Psoas muscle (tissue), 7 donors: ENCODE measurements at regions not wholly inside any gene's neighbourhood (a gene's known extent, or its start where the extent isn't known, plus 50 kb on each side); places are given as distances from the start of the nearest gene placed in this dataset.

Experiments
- ATAC-seq, 4 donors: fragments of 200-7000 bp; cut with Tn5 transposase; one replicate each; pipeline ENCODE4 v1.9.1; 2020; ENCODE audit warnings: moderate library complexity in 3 of 4, mild to moderate bottlenecking in 2 of 4
- DNase-seq, 2 donors: peaks; one replicate each; pipeline ENCODE4 v3.0.0-alpha.2; 2020
- H3K27ac ChIP-seq: fragments of 200-600 bp; one replicate; pipeline ENCODE4 v1.8.0; 2022
- H3K27me3 ChIP-seq, 3 donors: fragments of 200-600 bp in 1 of 3; one replicate each; pipeline versions ENCODE4 v1.6.1 to v1.8.0; 2013 to 2022; ENCODE audit warnings: low read length in 2 of 3, mild to moderate bottlenecking in 2 of 3, moderate library complexity in 1 of 3; ENCODE audit not compliant: insufficient read depth in 3 of 3
- H3K36me3 ChIP-seq, 2 donors: fragments of 200-600 bp in 1 of 2; one replicate each; pipeline versions ENCODE4 v1.6.1 to v1.8.0; 2013 to 2022; ENCODE audit warnings: low read depth in 1 of 2, mild to moderate bottlenecking in 1 of 2, moderate library complexity in 1 of 2; ENCODE audit not compliant: insufficient read depth in 1 of 2
- H3K4me1 ChIP-seq: fragments of 200-600 bp; one replicate; pipeline ENCODE4 v1.8.0; 2022
- H3K4me3 ChIP-seq: fragments of 200-600 bp; one replicate; pipeline ENCODE4 v1.8.0; 2022; ENCODE audit warnings: mild to moderate bottlenecking
- H3K9me3 ChIP-seq: fragments of 200-600 bp; one replicate; pipeline ENCODE4 v1.8.0; 2022
- CTCF ChIP-seq: fragments of 200-600 bp; IDR thresholded peaks from one replicate; pipeline ENCODE4 v1.8.0; 2022; ENCODE audit warnings: antibody characterized with exemption
- WGBS, 3 donors: extraction: QIAGEN DNeasy Blood & Tissue Kit; methylation state at CpG; one replicate each; pipeline versions ENCODE4 v1.1.6 to v1.1.7; 2013; 5-methylcytosine and 5-hydroxymethylcytosine counted together
- intact Hi-C, 2 donors: fragments of 100-400 bp; cut with DNase I; formaldehyde crosslinking; loops; one replicate each; pipeline versions ENCODE4 v1.11.0 to v1.14.2; 2022
- donor health status: healthy with polysubstance abuse.
- donor health status: DM: no; HTN: no; CAD: no; lungs with moderate emphysema.
- donor health status: Bipolar disorder and iron deficiency.
- donor health status: healthy.
- donor health status: DM: yes; HTN: yes; CAD: no.
- donor health status: DM: no; HTN: no; CAD: no.
- donor health status: DM: yes; HTN: yes; CAD: no.

- Histone ChIP-seq H3K4me3 (no peak overlapping the region), H3K27me3 (peaks cover 0 to 6% (median 2%) of the 10 kb centered on the region in 3 donors), H3K36me3 (no peaks in the 10 kb centered on the region), H3K9me3 (peaks cover 13% of the 10 kb centered on the region), H3K4me1 (no peaks in the 10 kb centered on the region), H3K27ac (no peak overlapping the region)
- ATAC-seq (no peak), DNase-seq (no peak)
- WGBS, 3 donors = 71 to 80% (median 73%) methylated on average over 1 of the region's 1 CpG
- intact Hi-C loops = no loop called here
- TF ChIP-seq CTCF = no peak
Observed at GRCh38 chr1:29532751-29533150, 296.4 kb downstream of the PTPRU start.

- intact Hi-C loops = no loop called here
- no peaks in the 10 kb centered on the region for H3K4me1 ChIP-seq
- no peaks in the 10 kb centered on the region for H3K36me3 ChIP-seq
- H3K27ac ChIP-seq = no peak overlapping the region
- no peak overlapping the region for H3K4me3 ChIP-seq
- WGBS, 3 donors = 69 to 86% (median 83%) methylated on average over 6 of the region's 6 CpGs
- ATAC-seq = no peak
- peaks cover 13% of the 10 kb centered on the region for H3K9me3 ChIP-seq
- peaks cover 0 to 8% (median 2%) of the 10 kb centered on the region in 3 donors for H3K27me3 ChIP-seq
- no peak for DNase-seq
- no peak for TF ChIP-seq CTCF
Observed at GRCh38 chr1:29532285-29532684, 296.0 kb downstream of the PTPRU start.

- Histone ChIP-seq H3K4me3 (no peak overlapping the region), H3K36me3 (no peaks in the 10 kb centered on the region), H3K27me3 (peaks cover 0 to 8% (median 3%) of the 10 kb centered on the region in 3 donors), H3K9me3 (peaks cover 13% of the 10 kb centered on the region), H3K27ac (no peak overlapping the region), H3K4me1 (no peaks in the 10 kb centered on the region)
- TF ChIP-seq CTCF = no peak
- intact Hi-C loops = no loop called here
- ATAC-seq (no peak), DNase-seq (no peak)
- WGBS, 3 donors = 81 to 89% (median 85%) methylated on average over 2 of the region's 2 CpGs
Observed at GRCh38 chr1:29531596-29531995, 295.3 kb downstream of the PTPRU start.

GRCh38 chr1:29529677-29530278 is 293.5 kb downstream of the PTPRU start:
- intact Hi-C loops = no loop called here
- ATAC-seq = no peak
- TF ChIP-seq CTCF = no peak

More at GRCh38 chr1:29529677-29530278, 293.5 kb downstream of the PTPRU start:
- no peak for DNase-seq
- Histone ChIP-seq H3K27me3 (peaks cover 0 to 12% (median 4%) of the 10 kb centered on the region in 3 donors), H3K36me3 (no peaks in the 10 kb centered on the region), H3K27ac (no peak overlapping the region), H3K4me1 (no peaks in the 10 kb centered on the region), H3K4me3 (no peak overlapping the region), H3K9me3 (peaks cover 13% of the 10 kb centered on the region)
- whole genome bisulfite sequencing, 3 donors = 87 to 97% (median 93%) methylated on average over 1 of the region's 1 CpG
